SKM-1 (cell line): ENCODE measurements at regions not wholly inside any gene's neighbourhood (a gene's known extent, or its start where the extent isn't known, plus 50 kb on each side); places are given as distances from the start of the nearest gene placed in this dataset.

Experiments used
- DNase-seq: peaks from one replicate; lab custom pipeline; 2025; ENCODE audit not compliant: unreplicated experiment; lab: John Stamatoyannopoulos, UW

GRCh38 chr11:45036010-45036409, 85.3 kb upstream of the TP53I11 start:
- no peak for DNase-seq

DNA sequence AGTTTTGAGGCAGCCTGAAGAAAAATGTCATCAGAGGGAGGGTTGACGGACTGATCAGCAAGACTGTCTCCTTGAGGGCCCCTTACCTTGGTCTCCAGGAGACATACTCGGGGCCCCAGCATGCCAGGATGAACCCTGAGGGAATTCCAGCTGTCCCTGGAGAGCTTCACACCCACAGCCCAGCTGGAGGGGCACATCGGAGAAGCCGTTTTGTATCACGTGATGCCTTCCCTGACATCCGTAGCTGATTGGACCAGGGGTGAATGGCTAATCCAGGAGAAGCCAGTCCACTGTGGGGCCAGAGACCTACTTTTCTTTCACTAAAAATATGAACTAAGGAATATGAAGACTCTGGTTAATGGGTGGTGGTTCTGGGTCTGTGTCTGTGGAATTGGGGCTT, 86.0 kb upstream of the TP53I11 start:
- DNase-seq = no peak

DNA sequence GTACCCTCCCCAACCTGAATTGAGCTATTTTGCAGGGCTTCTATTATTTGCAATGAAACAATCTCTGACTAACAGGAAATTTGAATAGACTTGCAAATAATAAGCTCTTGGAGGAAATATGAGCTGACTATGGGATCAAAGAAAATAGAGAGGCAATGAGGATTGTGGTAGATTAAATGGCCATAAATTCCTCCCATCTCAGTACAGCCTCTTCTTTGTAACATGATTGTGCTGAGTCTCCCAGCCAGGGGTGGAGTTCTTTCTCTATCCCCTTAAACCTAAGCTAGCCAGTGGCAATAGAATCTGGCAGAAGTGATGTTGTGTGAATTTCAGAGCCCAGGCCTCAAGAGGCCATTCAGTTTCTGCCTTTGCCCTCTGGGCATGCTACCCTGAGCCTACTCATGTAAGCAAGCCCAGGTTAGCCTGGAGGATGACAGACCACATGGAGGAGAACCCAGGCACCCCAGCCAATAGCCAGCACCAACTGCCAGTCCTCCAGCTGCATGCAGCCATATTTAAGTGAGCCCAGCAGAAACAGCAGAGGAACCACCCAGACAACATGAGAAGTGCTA, 86.8 kb upstream of the TP53I11 start:
- DNase-seq = no peak

GRCh38 chr11:45038923-45039322, 88.2 kb upstream of the TP53I11 start:
- DNase-seq = no peak

DNA sequence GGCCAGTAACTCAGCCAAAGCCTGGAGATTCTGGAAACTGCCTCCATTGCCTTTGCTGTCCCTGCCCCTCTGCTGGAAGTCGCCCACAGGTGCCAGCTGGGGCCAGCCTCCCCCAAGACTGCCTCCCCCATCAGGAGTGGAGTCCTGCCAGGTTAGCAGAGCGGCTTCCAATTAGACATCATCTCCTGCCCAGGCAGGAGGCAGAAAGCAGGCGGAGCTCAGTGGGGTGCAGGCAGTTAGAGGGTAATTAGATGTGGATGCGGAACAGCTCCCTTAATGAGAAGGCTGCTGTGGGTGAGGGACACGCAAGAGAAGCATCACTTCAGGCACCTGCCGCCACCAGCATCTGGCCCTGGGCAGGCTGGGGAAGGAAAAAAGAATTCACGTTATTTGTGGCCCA, 90.9 kb upstream of the TP53I11 start:
- no peak for DNase-seq

DNA sequence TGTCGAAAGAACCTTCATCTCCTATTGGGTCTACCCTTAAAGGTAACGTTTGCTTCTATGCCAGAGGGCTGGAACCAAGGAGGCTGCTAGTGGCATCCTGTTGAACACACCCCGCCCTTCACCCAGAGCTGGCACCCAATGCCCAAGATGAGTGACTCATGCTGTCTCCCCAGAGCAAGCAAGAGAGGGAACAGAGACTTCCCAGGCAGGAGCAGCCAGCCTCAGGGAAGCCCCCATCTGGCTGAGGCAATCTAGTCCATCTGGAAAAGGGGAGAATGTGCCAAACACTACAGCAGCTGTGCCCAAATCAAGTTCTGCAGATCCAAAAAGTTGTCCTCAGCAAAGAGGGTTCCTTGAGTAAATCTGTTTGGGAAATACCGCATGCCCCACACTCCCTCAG, 91.9 kb upstream of the TP53I11 start:
- no peak for DNase-seq

GRCh38 chr11:45043755-45044475, 93.2 kb upstream of the TP53I11 start:
- no peak for DNase-seq

DNA sequence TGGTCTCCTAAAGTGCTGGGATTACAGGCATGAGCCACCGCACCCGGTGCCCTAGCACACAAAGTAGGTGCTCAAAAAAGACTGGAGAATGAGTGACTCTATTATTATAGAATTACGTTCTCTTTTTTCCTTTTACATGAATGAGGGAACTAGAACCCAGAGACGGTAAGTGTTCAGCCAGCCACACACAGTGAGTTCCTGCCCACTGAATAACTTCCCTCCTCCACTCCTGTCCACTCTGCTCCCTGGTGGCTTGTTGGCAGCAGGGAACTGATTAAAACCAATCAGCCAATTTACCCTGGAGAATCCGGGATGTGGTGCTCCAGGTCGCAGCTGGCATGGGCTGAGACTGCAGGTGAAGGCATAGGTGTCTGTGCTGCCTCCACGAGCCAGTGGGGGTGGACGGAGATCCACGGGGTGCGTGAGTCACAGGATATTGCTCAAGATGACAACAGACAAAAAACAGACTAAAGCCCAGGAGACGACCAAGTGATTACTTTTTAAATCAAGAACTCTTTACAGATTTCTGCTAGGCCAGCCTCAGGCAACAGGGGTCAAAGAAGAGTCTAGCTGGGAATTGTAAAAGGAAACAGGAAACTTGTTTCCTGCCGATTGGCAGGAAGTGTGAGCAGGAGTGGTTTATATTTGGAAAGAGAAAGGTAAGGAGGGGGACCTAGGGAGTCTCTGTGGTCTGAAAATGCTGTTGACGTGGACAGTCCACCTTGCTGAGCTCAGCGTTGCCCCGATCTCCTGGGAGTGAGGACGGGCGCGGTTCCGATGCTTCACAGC, 95.2 kb upstream of the TP53I11 start:
- DNase-seq = peak; percentile 60

DNA sequence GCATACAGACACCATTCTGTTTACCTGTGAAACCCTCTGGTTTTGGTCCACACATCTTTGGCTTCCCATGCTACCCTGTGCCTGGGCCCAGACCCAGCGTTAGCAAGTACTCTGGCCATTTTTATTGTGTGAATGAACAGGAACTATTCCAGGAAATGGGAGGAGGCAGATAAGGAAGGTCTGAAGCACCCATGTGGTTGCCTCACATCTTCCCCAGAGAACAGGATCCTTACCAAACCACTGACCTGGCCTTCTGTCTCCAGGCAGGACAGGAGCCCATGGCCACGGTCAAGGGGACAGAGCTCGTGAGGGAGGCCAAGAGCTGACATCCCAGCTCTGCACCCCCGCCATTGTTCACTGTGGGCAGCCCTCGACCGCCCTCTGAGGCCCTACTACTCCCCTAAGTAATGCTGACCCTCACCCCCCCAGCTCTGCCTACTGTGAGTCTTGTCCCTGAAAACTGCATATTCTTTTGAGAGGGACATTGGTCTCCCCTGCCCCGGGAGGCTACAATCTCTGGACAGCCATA, 97.7 kb upstream of the TP53I11 start:
- DNase-seq = no peak

- no peak for DNase-seq
Observed at GRCh38 chr11:45048870-45049691, 97.4 kb upstream of the PRDM11 start.

DNA sequence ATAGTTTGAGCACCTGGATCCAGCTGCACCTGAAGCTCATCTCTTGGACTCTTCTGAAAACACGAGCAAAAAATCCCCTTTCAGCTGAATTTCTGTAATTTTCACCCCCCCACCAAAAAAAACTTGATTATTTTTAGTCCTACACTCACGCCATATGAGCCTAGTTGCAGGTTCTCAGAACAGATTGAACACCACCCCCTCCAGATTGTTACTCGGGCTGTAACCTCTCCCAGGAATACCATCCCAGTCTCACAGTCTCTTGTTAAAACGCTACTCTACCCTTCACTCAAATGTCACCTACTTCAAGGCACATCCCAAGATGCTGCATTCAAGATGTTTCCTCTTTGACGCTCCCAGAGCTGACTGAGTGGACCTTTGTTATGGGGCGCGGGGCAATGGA, 96.3 kb upstream of the PRDM11 start:
- DNase-seq = no peak

DNA sequence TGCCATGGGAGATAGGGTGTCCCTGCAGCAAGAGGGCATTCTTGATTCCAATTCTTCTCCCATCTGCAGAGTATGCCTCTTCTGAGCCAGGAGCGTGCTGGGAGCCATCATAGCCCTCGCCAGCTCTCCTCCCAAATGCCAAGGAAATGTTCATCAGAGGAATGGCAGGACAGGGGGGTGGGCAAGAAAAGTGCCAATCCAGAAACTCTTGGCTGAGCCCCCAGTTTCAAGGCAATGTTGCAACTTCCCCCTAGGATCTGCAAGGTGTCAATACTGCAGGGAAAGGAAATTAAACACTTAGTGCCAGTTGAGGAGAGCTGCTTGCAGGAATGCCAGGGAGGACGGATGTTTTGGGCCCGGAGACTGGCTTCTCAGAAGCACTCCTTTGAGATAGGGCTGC, 94.8 kb upstream of the PRDM11 start:
- DNase-seq = no peak

DNA sequence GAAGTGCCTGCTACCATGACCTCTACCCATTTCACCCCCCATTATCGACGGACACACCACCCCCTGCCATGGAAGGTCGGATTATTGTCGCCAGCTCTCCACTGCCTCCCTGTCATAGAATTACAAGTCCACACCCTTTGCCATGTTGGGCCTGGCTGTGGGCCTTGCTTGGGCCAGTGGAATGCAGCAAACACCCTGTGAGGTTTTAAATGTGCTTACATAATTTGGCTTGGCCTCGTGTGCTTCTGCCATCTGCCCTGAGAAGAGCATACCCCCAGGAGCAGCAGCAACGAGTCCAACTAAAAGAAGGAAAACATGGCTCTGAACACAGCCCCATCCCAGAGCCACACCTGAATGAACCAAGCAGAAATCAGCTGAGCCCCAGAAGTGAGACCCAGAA, 94.1 kb upstream of the PRDM11 start:
- DNase-seq = no peak

DNA sequence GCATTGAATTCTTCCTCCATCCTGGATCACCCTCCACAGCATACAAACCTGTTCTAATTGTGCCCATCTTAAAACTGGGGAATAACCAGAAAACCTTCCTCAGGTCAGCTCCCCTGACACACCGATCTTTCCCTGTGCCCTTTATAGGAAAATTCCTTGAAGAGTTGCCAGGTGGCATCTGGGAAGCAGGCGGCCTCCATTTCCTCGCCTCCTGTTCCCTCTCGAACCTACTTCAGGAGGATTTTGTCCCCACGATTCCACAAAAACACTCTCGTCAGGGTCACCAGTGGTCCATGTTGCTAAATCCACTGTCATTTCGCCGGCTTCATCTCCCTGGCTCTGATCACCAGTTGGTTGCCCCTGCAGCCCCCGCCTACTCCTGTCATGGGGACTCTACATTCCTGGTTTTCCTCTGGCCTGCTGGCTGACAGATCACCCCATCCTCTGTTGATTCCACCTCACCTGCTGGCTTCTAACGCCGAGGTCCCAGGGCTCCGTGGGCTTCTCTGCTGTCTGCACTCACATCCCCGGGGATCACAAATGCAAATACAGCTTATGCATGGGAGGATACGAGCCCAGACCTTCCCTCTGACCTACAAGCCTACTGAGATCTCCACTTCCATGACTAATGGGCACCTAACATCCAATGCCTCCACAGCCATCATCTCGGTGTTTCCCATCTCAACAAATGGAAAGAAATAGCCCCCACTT, 92.5 kb upstream of the PRDM11 start:
- no peak for DNase-seq

- no peak for DNase-seq
Observed at GRCh38 chr11:45054956-45055355, 91.5 kb upstream of the PRDM11 start.

DNA sequence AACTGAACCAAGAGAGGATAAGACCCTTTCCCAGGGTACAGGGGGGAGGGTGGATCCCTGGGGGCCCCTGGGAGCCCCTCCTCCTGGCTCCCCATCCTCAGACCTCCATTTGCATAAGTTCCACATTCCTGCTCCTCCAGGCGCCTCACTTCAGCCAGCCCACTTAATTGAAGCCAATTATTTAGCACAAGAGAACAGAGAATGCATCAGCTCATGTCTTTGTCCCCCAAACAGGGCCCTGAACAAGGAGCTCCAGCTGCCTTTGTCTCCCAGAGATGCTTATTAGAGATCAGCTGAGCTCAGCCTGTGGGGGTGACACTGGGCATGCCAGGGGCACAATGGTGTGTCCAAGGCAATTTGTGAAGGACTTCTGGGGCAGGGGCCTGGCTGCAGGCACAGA, 89.9 kb upstream of the PRDM11 start:
- DNase-seq = no peak

- DNase-seq = no peak
Observed at GRCh38 chr11:45057938-45058646, 88.3 kb upstream of the PRDM11 start.

DNA sequence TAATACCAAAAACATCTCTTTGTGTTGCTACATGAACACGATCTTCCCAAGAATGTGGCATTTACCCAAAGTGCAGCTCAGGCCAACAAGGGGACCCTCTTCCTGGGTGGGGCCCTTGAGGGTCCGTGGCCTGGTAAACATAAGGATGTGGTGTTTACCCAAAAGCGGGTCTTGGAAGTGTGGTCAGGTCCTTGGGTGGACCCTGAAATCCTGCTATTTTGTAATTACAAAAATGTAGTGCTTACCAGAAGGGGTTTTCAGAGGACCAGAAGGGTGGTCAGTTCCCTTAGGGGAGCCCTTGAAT, 87.8 kb upstream of the PRDM11 start:
- DNase-seq = no peak

DNA sequence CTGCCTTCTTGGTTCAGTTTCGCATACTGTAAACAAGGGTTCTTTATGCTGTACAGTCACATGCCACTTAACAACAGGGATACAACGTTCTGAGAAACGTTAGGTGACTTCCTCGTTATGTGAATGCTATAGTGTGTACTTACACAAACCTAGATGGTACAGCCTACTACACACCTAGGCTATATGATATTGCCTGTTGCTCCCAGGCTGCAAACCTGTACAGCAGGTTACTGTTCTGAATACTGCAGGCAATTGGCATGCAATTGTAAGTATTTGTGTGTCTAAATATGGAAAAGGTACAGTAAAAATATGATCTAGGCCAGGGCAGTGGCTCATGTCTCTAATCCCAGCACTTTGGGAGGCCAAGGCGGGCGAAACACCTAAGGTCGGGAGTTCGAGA, 85.7 kb upstream of the PRDM11 start:
- DNase-seq = no peak

DNA sequence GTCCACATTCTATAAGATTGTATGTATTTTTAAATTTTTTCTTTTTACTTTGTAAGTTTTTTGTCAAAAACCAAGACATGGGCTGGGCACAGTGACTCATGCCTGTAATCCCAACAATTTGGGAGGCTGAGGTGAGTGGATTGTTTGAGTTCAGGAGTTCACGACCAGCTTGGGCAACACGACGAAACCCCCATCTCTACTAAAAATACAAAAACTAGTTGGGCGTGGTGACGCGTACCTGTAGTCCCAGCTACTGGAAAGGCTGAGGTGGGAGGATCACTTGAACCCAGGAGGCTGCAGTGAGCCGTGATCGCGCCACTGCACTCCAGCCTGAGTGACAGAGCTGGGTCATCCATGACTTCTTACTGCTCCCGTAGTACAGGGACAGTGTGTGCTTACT, 84.8 kb upstream of the PRDM11 start:
- DNase-seq = no peak
